ENCODE measurements at regions not wholly inside any gene's neighbourhood (a gene's known extent, or its start where the extent isn't known, plus 50 kb on each side); places are given as distances from the start of the nearest gene placed in this dataset.
A peak's percentile ranks its signal among the peaks of the same experiment; 100 is the strongest.

DNA sequence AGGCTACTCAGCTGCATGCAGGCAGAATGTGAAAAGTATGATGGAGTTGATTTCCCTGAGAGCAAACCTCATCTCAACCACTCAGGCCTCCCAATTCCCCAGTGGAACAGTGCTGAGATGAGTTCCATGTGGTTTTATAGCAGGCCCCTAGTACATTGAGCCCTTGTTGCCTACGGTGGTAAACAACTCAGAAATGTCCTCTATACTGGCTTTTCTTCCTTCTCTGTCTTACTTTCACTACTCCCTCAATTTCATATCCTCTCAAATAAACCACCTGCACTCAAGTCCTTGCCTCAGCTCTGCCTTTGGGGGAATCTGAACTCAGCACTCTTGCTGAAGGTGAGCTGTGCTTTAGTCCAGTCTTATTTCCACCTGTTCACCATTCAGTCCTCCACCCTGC, 399.9 kb downstream of the PDCD6IP start:
- DNase-seq: no peak

- DNase-seq: no peak
Measured at GRCh38 chr3:34200576-34200975, 402.1 kb downstream of the PDCD6IP start.

- DNase-seq: no peak
Measured at GRCh38 chr3:34202975-34203374, 404.5 kb downstream of the PDCD6IP start.

- DNase-seq: no peak
Measured at GRCh38 chr3:34203386-34203785, 405.0 kb downstream of the PDCD6IP start.

DNA sequence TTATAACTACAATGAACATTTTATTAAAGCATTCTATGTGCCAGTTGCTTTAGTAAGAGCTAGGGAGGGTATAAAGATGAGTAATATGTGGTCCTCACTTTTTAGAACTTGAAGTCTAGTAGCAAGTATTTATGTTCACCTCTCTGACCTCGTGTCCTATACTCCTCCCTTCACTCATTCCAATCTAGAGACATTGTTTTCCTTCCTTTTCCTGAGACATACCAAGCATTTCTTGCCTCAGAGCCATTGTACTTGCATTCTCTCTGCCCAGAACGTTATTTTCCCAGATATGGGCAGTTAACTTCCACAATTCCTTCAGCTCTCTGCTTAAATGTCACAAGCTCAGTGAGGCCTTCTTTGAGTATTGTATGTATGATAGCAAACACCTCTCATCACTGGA, 408.6 kb downstream of the PDCD6IP start:
- no peak for DNase-seq

DNA sequence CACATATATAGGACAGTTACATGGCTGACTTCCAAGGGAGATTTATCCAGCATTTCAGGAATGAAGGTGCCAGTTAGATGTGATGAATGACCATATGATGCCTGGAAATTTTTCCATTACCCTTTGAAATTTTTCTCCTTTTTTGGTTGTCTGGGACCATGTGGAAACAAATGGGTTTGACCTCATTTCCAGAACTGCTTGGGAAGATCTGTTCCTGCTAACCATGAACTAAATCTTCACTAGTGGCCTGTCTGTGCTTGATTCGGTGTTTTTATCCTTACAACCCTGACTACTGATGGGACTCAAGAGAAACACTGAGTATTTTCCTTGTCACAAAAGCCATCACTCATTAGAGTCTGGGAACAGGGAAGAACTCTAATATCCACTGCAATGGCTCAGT, 409.4 kb downstream of the PDCD6IP start:
- no peak for DNase-seq

- DNase-seq: no peak
Measured at GRCh38 chr3:34212175-34212574, 413.7 kb downstream of the PDCD6IP start.

GRCh38 chr3:34212656-34213055, 414.2 kb downstream of the PDCD6IP start:
- peak in 1 of 2 experiments; percentile 8 for DNase-seq

DNA sequence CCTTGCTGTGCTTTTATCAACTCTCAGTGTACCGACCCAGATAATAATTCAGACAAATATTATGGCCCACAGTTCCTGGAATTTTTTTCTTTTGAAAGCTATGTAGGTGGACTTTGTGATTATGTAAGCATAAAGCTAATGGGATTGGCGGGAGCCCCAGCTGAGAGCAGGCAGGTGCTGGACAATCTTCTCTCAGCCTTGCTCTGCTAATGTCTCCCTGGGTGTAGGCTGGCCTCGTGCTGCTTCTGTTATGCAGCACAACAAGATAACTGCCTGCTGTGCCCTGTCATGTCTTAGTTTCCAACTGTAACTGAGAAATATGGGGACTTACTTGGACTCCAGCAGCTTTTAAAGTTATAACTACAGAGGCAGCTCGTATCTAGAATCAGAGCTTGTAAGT, 415.0 kb downstream of the PDCD6IP start:
- no peak for DNase-seq

DNA sequence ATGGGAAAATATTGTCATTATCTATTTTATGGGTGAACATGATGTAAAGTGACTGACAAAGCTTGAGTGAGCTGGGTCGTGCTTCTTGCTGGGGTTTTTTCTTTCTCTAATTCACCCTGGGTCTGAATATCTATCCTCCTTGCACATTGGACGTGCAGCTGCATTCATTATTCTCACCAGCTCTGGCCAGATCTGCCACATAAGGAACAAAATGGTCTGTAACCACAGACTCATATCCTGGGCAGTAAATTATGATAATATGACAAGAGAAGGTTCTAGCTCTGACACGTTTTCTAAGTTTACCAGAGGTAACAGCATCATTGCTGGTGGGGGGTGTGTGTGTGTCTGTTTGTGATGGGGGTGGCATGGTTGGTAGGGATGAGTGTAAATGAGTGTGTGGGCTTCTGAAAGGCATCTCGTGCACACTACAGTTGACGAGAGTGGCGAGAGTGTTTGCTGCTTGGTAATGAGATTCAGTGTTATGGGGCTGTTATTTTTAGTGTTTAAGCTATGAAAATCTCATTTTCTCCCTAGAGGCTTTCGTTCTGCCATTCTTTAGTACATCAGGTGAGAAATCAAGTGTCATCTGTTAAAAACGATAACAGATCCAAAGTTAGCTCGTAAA, 418.4 kb downstream of the PDCD6IP start:
- no peak for DNase-seq

GRCh38 chr3:34218706-34219385, 420.4 kb downstream of the PDCD6IP start:
- DNase-seq: no peak

GRCh38 chr3:34219556-34219955, 421.1 kb downstream of the PDCD6IP start:
- DNase-seq: no peak

GRCh38 chr3:34225821-34226366, 427.5 kb downstream of the PDCD6IP start:
- DNase-seq: no peak

- DNase-seq: no peak
Measured at GRCh38 chr3:34229876-34230275, 431.4 kb downstream of the PDCD6IP start.

DNA sequence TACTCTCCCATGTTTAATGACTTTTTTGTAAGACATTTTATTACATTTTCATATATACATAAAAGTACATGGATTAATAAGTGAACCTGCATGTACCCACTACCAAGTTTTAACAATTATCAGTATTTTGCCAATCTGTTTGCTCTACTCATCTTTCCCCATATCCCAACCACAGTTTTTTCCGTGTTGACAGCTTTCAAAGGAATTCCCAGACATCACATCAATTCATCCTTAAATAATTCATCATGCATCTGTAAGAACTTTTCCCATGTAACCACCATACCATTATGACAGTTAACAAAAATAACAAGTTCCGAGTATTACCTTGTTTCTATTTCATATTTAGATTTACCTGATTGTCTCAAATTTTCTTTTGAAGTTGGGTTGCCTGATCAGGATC, 436.7 kb downstream of the PDCD6IP start:
- no peak for DNase-seq

- no peak for DNase-seq
Measured at GRCh38 chr3:34237946-34238345, 439.5 kb downstream of the PDCD6IP start.

DNA sequence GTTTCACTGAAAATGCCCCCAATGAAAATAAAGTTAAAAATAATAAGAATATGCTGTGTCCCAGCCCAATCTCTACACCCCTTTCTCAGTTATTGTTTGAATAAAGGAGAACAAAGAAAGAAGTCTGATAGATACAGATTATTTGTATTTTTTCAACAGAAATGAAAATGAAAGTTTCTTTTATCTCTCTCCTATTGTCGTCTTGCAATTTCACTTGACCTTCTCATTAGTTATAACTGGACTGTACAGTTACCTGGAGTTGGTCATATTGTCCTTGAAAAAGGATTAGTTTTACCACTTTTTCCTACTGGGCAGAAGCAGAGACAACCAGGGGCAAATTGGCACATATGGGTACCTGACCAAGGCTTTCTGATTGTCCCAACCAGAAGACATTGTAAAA, 440.0 kb downstream of the PDCD6IP start:
- no peak for DNase-seq

GRCh38 chr3:34239287-34239686, 440.9 kb downstream of the PDCD6IP start:
- no peak for DNase-seq

DNA sequence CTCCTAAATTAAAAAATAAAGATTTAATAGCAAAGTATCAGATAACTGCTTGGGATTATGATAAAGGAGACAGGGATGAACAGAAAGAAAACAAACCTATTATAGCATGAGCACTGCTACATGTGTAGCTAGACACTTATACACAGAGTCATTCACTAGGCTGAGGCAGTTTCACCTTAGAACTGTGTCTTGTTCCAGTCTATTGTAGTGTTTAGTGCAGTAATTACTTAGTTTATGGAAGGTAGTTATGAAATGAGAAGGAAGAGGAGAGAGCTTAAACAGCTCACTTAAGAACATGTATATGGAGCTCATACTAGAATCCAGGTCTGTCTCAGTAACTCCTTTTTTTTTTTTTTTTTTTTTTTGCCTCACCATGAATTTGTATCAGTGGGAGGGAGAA, 441.4 kb downstream of the PDCD6IP start:
- DNase-seq: no peak

GRCh38 chr3:34247401-34247800, 449.0 kb downstream of the PDCD6IP start:
- DNase-seq: no peak

- DNase-seq: no peak
Measured at GRCh38 chr3:34248352-34248751, 449.9 kb downstream of the PDCD6IP start.

- no peak for DNase-seq
Measured at GRCh38 chr3:34254285-34254684, 455.9 kb downstream of the PDCD6IP start.

GRCh38 chr3:34256021-34256420, 457.6 kb downstream of the PDCD6IP start:
- DNase-seq: no peak

- DNase-seq: no peak
Measured at GRCh38 chr3:34256791-34257190, 458.4 kb downstream of the PDCD6IP start.

All from AML-193 (cell line).